GM18858 (cell line): ENCODE measurements at regions not wholly inside any gene's neighbourhood (a gene's known extent, or its start where the extent isn't known, plus 50 kb on each side); places are given as distances from the start of the nearest gene placed in this dataset.
A peak's percentile ranks its signal among the peaks of the same experiment; 100 is the strongest.
"Not testable (repeated sequence)": the region's sequence is repeated elsewhere in the genome, so short reads cannot be mapped to it uniquely, and the experiment has no call there.

Experiments used
- ATAC-seq: cut with Tn5 transposase; IDR thresholded peaks from one replicate; pipeline ENCODE4 v1.9.1; 2021; ENCODE audit not compliant: unreplicated experiment

DNA sequence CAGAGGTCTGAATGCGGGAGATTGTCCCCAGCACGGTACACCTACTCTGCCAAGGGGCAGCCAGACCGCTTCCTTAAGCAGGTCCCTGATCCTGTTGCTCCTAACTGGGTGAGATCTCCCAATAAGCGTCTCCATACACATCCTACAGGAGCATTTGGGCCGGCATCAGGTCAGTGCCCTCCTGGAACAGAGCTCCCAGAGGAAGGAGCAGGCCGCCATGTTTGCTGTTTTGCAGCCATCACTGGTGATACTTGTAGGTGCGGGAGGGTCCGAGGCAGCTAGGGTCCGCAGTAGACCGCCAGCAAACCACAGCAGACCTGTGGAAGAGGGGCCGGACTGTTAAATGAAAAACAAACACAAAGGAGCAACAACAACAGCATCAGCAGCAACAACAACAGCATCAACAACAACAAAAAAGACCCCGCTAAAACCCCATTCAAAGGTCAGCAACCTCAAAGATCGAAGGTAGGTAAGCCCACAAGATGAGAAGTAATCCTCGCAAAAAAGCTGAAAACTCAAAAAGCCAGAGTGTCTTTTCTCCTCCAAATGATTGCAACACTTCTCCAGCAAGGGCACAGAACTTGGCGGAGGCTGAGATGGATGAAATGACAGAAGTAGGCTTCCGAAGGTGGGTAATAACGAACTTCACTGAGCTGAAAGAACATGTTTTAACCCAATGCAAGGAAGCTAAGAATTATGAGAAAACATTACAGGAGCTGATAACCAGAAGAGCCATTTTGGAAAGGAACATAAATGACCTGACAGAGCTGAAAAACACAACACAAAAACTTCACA, 79.0 kb upstream of the CDH7 start:
- ATAC-seq: no peak

- ATAC-seq: not testable (repeated sequence)
These were observed 80.7 kb upstream of the CDH7 start for GRCh38 chr18:65670145-65670544.

DNA sequence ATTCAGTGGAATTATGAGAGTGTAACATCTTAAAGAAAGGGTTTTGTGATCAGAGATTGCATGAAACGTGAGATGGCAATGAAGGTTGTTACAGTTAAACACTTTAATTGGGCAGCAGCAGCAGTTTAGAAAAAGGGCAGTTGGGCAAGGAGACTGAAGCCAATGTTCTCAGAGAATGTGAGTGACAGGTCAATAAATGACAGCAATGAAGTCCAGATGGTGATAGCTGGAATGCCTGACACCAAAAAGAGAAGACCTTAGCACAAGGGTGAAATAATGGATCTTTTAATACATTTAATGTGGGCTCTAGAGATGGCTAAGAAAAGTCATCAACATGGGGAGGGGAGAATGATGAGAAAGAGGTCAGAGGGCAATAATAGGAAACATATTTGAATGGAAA, 89.4 kb upstream of the CDH7 start:
- no peak for ATAC-seq

DNA sequence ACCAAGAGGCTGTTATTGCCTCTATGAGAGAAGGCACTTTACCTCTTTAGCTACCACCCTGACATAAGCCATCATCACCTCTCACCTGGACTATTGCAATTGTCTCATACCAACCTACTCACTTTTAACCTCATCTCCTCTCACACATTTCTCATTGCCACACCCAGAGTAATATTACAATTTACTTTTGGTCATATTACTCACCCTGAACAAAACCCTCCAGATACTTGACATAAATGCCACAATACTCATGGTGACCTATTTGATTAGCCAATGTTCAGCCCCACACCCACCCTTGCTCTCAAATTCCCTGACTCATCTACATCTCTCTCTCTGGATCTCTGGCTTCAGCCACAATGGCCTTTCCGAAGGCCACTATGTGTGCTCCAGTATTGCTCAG, 90.9 kb upstream of the CDH7 start:
- no peak for ATAC-seq

DNA sequence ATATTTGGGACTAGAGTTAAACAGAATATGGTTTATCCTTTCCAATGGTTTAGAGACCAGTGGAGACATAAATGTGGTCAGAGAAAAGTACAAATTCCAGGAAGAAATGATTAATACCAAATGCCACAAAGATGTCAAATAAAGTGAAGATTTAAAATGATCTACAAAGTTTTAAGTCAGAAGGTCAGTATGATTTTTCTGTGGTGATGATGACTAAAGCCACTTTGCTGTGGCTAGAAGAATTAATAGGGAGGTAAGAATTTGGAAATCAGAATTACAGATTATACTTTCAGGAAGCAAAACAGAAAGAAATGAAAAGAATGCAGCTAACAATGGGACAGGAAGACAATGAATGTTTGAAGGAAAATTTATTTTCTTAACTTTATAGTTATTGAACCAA, 91.5 kb upstream of the CDH7 start:
- no peak for ATAC-seq

- ATAC-seq: no peak
These were observed 99.6 kb upstream of the CDH7 start for GRCh38 chr18:65651192-65651591.

- no peak for ATAC-seq
These were observed 118.6 kb upstream of the CDH7 start for GRCh38 chr18:65632236-65632635.

- ATAC-seq: no peak
These were observed 119.0 kb upstream of the CDH7 start for GRCh38 chr18:65631766-65632165.

GRCh38 chr18:65628390-65628789, 122.4 kb upstream of the CDH7 start:
- ATAC-seq: no peak

GRCh38 chr18:65623676-65624075, 127.1 kb upstream of the CDH7 start:
- no peak for ATAC-seq

DNA sequence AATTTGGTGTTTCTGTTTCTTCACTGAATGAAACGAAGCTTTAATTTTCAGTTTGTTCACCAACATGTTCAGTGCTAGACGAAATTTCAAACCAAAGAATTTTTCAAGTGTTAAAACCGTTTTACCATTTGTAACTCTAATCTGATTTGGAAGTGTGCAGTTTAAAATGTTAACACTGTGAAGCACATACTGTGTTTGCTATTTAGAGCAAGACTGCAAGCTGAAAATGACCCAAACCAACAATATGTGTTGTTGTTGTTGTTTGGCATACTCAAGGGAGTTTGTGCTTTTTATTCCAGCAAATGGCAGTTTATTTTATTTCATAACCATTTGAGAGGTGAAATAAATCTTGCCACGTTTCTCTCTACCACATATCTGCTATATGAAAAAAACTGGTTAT, 128.4 kb upstream of the CDH7 start:
- ATAC-seq: no peak

DNA sequence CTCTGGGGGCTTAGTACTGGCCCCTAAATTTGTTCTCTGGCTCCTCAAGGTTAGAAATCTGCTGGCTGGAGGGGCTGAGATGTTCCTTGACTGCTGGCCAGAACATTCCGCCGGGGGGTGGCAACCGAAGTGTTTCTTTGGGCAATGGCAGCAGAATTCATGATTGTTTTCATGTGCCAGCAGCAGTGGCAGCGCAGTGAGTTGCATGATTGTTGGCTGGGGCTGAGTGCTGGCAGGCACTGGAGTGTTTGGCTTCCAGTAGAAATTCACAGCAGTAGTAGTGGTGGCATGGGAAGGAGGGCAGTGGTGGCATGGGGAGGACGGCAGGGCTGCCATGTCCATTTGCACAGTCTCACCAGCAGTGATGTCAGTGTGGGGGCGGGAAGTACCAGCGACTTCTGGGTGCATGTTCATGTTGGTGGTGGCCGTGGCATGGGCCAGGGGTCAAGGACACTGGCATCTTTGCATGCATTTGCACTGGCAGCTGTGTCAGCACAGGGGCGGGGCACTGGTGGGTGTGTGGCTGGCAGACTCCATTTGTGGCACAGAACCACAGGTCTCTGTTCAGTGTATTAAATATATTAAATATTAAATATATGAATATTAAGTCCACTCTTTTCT, 130.6 kb upstream of the CDH7 start:
- no peak for ATAC-seq

- ATAC-seq: no peak
These were observed 139.9 kb upstream of the CDH7 start for GRCh38 chr18:65610939-65611338.

GRCh38 chr18:65608471-65608870, 142.3 kb upstream of the CDH7 start:
- ATAC-seq: no peak

GRCh38 chr18:65607161-65607560, 143.7 kb upstream of the CDH7 start:
- no peak for ATAC-seq

GRCh38 chr18:65606551-65607130, 144.2 kb upstream of the CDH7 start:
- ATAC-seq: no peak

GRCh38 chr18:65605352-65605751, 145.5 kb upstream of the CDH7 start:
- not testable (repeated sequence) for ATAC-seq

DNA sequence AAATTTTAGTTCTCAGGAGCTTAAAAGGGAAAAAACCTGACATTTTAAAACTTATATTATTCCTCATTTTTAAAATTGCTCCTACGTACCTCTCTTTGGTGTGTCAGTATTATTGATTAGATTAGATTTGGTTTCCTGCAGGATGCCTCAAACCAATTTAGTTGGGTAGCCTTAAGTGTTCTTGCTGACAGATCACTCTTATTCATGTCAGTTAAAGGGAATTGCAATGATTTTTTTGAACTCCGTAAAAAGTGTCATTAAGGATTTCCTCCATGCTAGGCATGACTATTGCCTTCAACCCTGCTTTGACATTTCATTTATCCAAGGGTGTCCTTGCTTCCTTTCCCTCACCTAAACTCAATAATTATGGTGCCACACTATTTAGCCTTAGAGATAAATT, 149.0 kb upstream of the CDH7 start:
- ATAC-seq: no peak

- no peak for ATAC-seq
These were observed 158.4 kb upstream of the CDH7 start for GRCh38 chr18:65592435-65592834.

GRCh38 chr18:65587491-65587890, 163.3 kb upstream of the CDH7 start:
- ATAC-seq: peak; percentile 44

- not testable (repeated sequence) for ATAC-seq
These were observed 168.7 kb upstream of the CDH7 start for GRCh38 chr18:65582094-65582493.

GRCh38 chr18:65568866-65569265, 181.9 kb upstream of the CDH7 start:
- ATAC-seq: no peak
